Glutamatergic neuron (in vitro differentiated cells): ENCODE measurements at regions not wholly inside any gene's neighbourhood (a gene's known extent, or its start where the extent isn't known, plus 50 kb on each side); places are given as distances from the start of the nearest gene placed in this dataset.

ENCODE experiments used
- DNase-seq: peaks from one replicate; pipeline ENCODE4 v3.0.0; 2022
- H3K27ac Mint-ChIP-seq: one replicate; pipeline ENCODE4 v1.8.0; 2020; ENCODE audit warnings: mild to moderate bottlenecking, mixed read lengths, inconsistent platforms; ENCODE audit not compliant: unreplicated experiment
- H3K27me3 Mint-ChIP-seq: one replicate; pipeline ENCODE4 v1.8.0; 2020; ENCODE audit warnings: mild to moderate bottlenecking, moderate library complexity, mixed read lengths, inconsistent platforms; ENCODE audit not compliant: unreplicated experiment
- H3K36me3 Mint-ChIP-seq: one replicate; pipeline ENCODE4 v1.8.0; 2020; ENCODE audit warnings: mild to moderate bottlenecking, mixed read lengths, inconsistent platforms; ENCODE audit not compliant: unreplicated experiment
- H3K4me1 Mint-ChIP-seq: one replicate; pipeline ENCODE4 v1.8.0; 2020; ENCODE audit warnings: mild to moderate bottlenecking, low read depth, mixed read lengths, inconsistent platforms; ENCODE audit not compliant: unreplicated experiment
- H3K4me3 Mint-ChIP-seq: one replicate; pipeline ENCODE4 v1.8.0; 2020; ENCODE audit warnings: mild to moderate bottlenecking, mixed read lengths, inconsistent platforms; ENCODE audit not compliant: unreplicated experiment
- H3K9me3 Mint-ChIP-seq: one replicate; pipeline ENCODE4 v1.8.0; 2020; ENCODE audit warnings: mild to moderate bottlenecking, moderate library complexity, mixed read lengths, inconsistent platforms; ENCODE audit not compliant: unreplicated experiment
- CTCF ChIP-seq: fragments of 200-600 bp; sonication (generic); IDR thresholded peaks from one replicate; pipeline ENCODE4 v1.5.0; 2021; ENCODE audit not compliant: partially characterized antibody, unreplicated experiment

GRCh38 chr5:175261526-175261925 lies 182.5 kb downstream of the DRD1 start:
- Mint-ChIP-seq H3K4me1 (no peaks in the 10 kb centered on the region), H3K27ac (no peak overlapping the region), H3K9me3 (no peaks in the 10 kb centered on the region), H3K27me3 (no peaks in the 10 kb centered on the region), H3K36me3 (no peaks in the 10 kb centered on the region), H3K4me3 (no peak overlapping the region)
- no peak for TF ChIP-seq CTCF
- no peak for DNase-seq

- no peak overlapping the region for H3K27ac Mint-ChIP-seq
- no peak for DNase-seq
- no peaks in the 10 kb centered on the region for H3K4me1 Mint-ChIP-seq
- no peaks in the 10 kb centered on the region for H3K27me3 Mint-ChIP-seq
- no peaks in the 10 kb centered on the region for H3K9me3 Mint-ChIP-seq
- no peak for TF ChIP-seq CTCF
- H3K36me3 Mint-ChIP-seq: no peaks in the 10 kb centered on the region
- no peak overlapping the region for H3K4me3 Mint-ChIP-seq
These were observed 182.9 kb downstream of the DRD1 start for GRCh38 chr5:175261037-175261436.

GRCh38 chr5:175257847-175258194 lies 186.2 kb downstream of the DRD1 start:
- H3K27me3 Mint-ChIP-seq: no peaks in the 10 kb centered on the region
- TF ChIP-seq CTCF: no peak
- no peak for DNase-seq
- H3K36me3 Mint-ChIP-seq: no peaks in the 10 kb centered on the region
- peaks cover 2% of the 10 kb centered on the region for H3K9me3 Mint-ChIP-seq
- no peak overlapping the region for H3K4me3 Mint-ChIP-seq
- H3K27ac Mint-ChIP-seq: no peak overlapping the region
- H3K4me1 Mint-ChIP-seq: no peaks in the 10 kb centered on the region

GRCh38 chr5:175257128-175257846 lies 186.7 kb downstream of the DRD1 start:
- peaks cover 2% of the 10 kb centered on the region for H3K9me3 Mint-ChIP-seq
- no peak for DNase-seq
- H3K36me3 Mint-ChIP-seq: no peaks in the 10 kb centered on the region
- H3K4me3 Mint-ChIP-seq: no peak overlapping the region
- TF ChIP-seq CTCF: no peak
- H3K4me1 Mint-ChIP-seq: no peaks in the 10 kb centered on the region
- H3K27ac Mint-ChIP-seq: no peak overlapping the region
- H3K27me3 Mint-ChIP-seq: no peaks in the 10 kb centered on the region

GRCh38 chr5:175254155-175254554 lies 189.8 kb downstream of the DRD1 start:
- no peak overlapping the region for H3K27ac Mint-ChIP-seq
- no peak for DNase-seq
- peaks cover 2% of the 10 kb centered on the region for H3K27me3 Mint-ChIP-seq
- H3K9me3 Mint-ChIP-seq: peaks cover 4% of the 10 kb centered on the region
- no peak overlapping the region for H3K4me3 Mint-ChIP-seq
- H3K36me3 Mint-ChIP-seq: no peaks in the 10 kb centered on the region
- no peak for TF ChIP-seq CTCF
- no peaks in the 10 kb centered on the region for H3K4me1 Mint-ChIP-seq
